Keratinocyte (primary cell): ENCODE measurements at regions not wholly inside any gene's neighbourhood (a gene's known extent, or its start where the extent isn't known, plus 50 kb on each side); places are given as distances from the start of the nearest gene placed in this dataset.

Source experiments
- DNase-seq: peaks from one replicate; pipeline ENCODE4 v3.0.0-alpha.2; 2011; ENCODE audit warnings: low read depth, missing footprints, low spot score
- FAIRE-seq: peaks from 2 replicates; lab custom pipeline; 2011; peaks lifted over from hg19 to GRCh38; lab: Jason Lieb, UNC
- H2AFZ ChIP-seq: 2 replicates; pipeline ENCODE4 v1.6.0; 2012; ENCODE audit warnings: low read length, control low read depth, inconsistent platforms; ENCODE audit not compliant: control insufficient read depth
- H3K27ac ChIP-seq: 2 replicates; pipeline ENCODE4 v1.5.1; 2011; ENCODE audit warnings: low read length; ENCODE audit not compliant: control insufficient read depth, insufficient read depth
- H3K27me3 ChIP-seq: 3 replicates; pipeline ENCODE4 v1.6.0; 2011; ENCODE audit warnings: low read length; ENCODE audit not compliant: control insufficient read depth, insufficient read depth; ENCODE audit errors: extremely low read depth
- H3K36me3 ChIP-seq, 2 experiments: 2 replicates in 1 of 2; 3 replicates in 1 of 2; pipeline ENCODE4 v1.5.1; 2011; ENCODE audit warnings: low read length in 2 of 2, mild to moderate bottlenecking in 1 of 2; ENCODE audit not compliant: control insufficient read depth in 2 of 2, insufficient read depth in 2 of 2; ENCODE audit errors: extremely low read depth in 1 of 2
- H3K4me1 ChIP-seq: 3 replicates; pipeline ENCODE4 v1.5.1; 2011; ENCODE audit warnings: low read length; ENCODE audit not compliant: control insufficient read depth, insufficient read depth; ENCODE audit errors: extremely low read depth
- H3K4me2 ChIP-seq: 3 replicates; pipeline ENCODE4 v1.6.0; 2011; ENCODE audit warnings: low read depth, low read length; ENCODE audit not compliant: control insufficient read depth, insufficient read depth; ENCODE audit errors: extremely low read depth
- H3K4me3 ChIP-seq, 3 experiments: fragments of 200-600 bp in 1 of 3; sonication (generic) in 1 of 3; 2 replicates in 2 of 3; 3 replicates in 1 of 3; pipeline ENCODE4 v1.5.1; 2011 to 2016; ENCODE audit warnings: low read length in 3 of 3, mild to moderate bottlenecking in 3 of 3, control low read depth in 2 of 3, inconsistent platforms in 1 of 3, low read depth in 1 of 3, mixed read lengths in 1 of 3, mixed run types in 1 of 3, moderate library complexity in 1 of 3; ENCODE audit not compliant: control insufficient read depth in 2 of 3, insufficient read depth in 2 of 3; ENCODE audit errors: extremely low read depth in 1 of 3
- H3K79me2 ChIP-seq: 2 replicates; pipeline ENCODE4 v1.6.0; 2012; ENCODE audit warnings: low read length; ENCODE audit not compliant: control insufficient read depth, insufficient read depth
- H3K9ac ChIP-seq: 3 replicates; pipeline ENCODE4 v1.6.0; 2011; ENCODE audit warnings: low read length; ENCODE audit not compliant: control insufficient read depth, insufficient read depth; ENCODE audit errors: extremely low read depth
- H3K9me1 ChIP-seq: 3 replicates; pipeline ENCODE4 v1.6.0; 2011; ENCODE audit warnings: low read length; ENCODE audit not compliant: control insufficient read depth, insufficient read depth; ENCODE audit errors: extremely low read depth
- H3K9me3 ChIP-seq: 2 replicates; pipeline ENCODE4 v1.5.1; 2012; ENCODE audit warnings: low read depth, low read length; ENCODE audit not compliant: control insufficient read depth
- H4K20me1 ChIP-seq: 3 replicates; pipeline ENCODE4 v1.6.0; 2011; ENCODE audit warnings: low read length; ENCODE audit not compliant: control insufficient read depth, insufficient read depth; ENCODE audit errors: extremely low read depth
- EZH2 ChIP-seq: IDR thresholded peaks from one replicate; pipeline ENCODE4 v1.6.1; 2012; ENCODE audit warnings: inconsistent platforms, mild to moderate bottlenecking, low read length, moderate library complexity
- dilution Hi-C: fragments of 300-500 bp; cut with MboI; formaldehyde crosslinking; loops from one replicate; pipeline ENCODE4 v1.7.0; 2020; ENCODE audit warnings: low sequenced_read_pairs; ENCODE audit not compliant: extremely low pct_ligation_motif_present
- TF ChIP-seq, protein P1 (sequence below), 3 experiments: IDR thresholded peaks in 1 of 3; conservative IDR thresholded peaks in 1 of 3; optimal IDR thresholded peaks in 1 of 3; 2 replicates in 2 of 3; 3 replicates in 1 of 3; pipeline versions ENCODE3 to v1.5.1; 2011; ENCODE audit warnings: low read length in 3 of 3, mild to moderate bottlenecking in 3 of 3, moderate library complexity in 2 of 3, control low read depth in 1 of 3, inconsistent platforms in 1 of 3; ENCODE audit not compliant: insufficient read depth in 2 of 3; ENCODE audit errors: extremely low read depth in 1 of 3

GRCh38 chr12:128170181-128170580 lies 96.8 kb upstream of the TMEM132C start:
- no peak for DNase-seq
- Histone ChIP-seq H3K9me1 (no peaks in the 10 kb centered on the region), H3K36me3 (no peaks in the 10 kb centered on the region), H4K20me1 (no peaks in the 10 kb centered on the region), H2AFZ (no peak overlapping the region), H3K9me3 (no peaks in the 10 kb centered on the region), H3K4me1 (no peaks in the 10 kb centered on the region), H3K27me3 (no peaks in the 10 kb centered on the region), H3K4me3 (no peak overlapping the region), H3K79me2 (no peaks in the 10 kb centered on the region), H3K4me2 (no peak overlapping the region), H3K27ac (no peak overlapping the region), H3K9ac (no peak overlapping the region)
- TF ChIP-seq, protein P1, sequence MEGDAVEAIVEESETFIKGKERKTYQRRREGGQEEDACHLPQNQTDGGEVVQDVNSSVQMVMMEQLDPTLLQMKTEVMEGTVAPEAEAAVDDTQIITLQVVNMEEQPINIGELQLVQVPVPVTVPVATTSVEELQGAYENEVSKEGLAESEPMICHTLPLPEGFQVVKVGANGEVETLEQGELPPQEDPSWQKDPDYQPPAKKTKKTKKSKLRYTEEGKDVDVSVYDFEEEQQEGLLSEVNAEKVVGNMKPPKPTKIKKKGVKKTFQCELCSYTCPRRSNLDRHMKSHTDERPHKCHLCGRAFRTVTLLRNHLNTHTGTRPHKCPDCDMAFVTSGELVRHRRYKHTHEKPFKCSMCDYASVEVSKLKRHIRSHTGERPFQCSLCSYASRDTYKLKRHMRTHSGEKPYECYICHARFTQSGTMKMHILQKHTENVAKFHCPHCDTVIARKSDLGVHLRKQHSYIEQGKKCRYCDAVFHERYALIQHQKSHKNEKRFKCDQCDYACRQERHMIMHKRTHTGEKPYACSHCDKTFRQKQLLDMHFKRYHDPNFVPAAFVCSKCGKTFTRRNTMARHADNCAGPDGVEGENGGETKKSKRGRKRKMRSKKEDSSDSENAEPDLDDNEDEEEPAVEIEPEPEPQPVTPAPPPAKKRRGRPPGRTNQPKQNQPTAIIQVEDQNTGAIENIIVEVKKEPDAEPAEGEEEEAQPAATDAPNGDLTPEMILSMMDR (optimal IDR thresholded peaks at IDR 0.05 in 1 of 3, IDR thresholded peaks at IDR 0.05 in 1 of 3, conservative IDR thresholded peaks at IDR 0.05 in 1 of 3; ENCODE audit: extremely low read depth in 1 of 3, insufficient read depth in 2 of 3, low read length in 3 of 3) = no peak
- TF ChIP-seq EZH2 = no peak
- no peak for FAIRE-seq
- dilution Hi-C loops = no loop called here

- dilution Hi-C loops = no loop called here
- no peak for FAIRE-seq
- no peaks in the 10 kb centered on the region for H3K9me1 ChIP-seq
Measured at GRCh38 chr12:128178565-128178964, 88.4 kb upstream of the TMEM132C start.

More at GRCh38 chr12:128178565-128178964, 88.4 kb upstream of the TMEM132C start:
- H3K27me3 ChIP-seq = no peaks in the 10 kb centered on the region
- no peaks in the 10 kb centered on the region for H3K4me1 ChIP-seq
- H3K27ac ChIP-seq = peak overlapping the region; percentile 50
- H4K20me1 ChIP-seq = no peaks in the 10 kb centered on the region
- no peak for DNase-seq
- H3K9ac ChIP-seq = no peak overlapping the region
- H3K36me3 ChIP-seq = no peaks in the 10 kb centered on the region
- TF ChIP-seq, protein P1 (optimal IDR thresholded peaks at IDR 0.05 in 1 of 3, IDR thresholded peaks at IDR 0.05 in 1 of 3, conservative IDR thresholded peaks at IDR 0.05 in 1 of 3; ENCODE audit: extremely low read depth in 1 of 3, insufficient read depth in 2 of 3, low read length in 3 of 3) = no peak
- TF ChIP-seq EZH2 = no peak
- no peak overlapping the region for H3K4me3 ChIP-seq
- peak overlapping the region; percentile 46 for H3K4me2 ChIP-seq
- no peaks in the 10 kb centered on the region for H3K79me2 ChIP-seq
- H3K9me3 ChIP-seq = no peaks in the 10 kb centered on the region
- peak overlapping the region; percentile 19 for H2AFZ ChIP-seq
